Fibroblast of villous mesenchyme (primary cell): ENCODE measurements at regions not wholly inside any gene's neighbourhood (a gene's known extent, or its start where the extent isn't known, plus 50 kb on each side); places are given as distances from the start of the nearest gene placed in this dataset.

Experiments
- DNase-seq: peaks from one replicate; pipeline ENCODE4 v3.0.0-alpha.2; 2010; ENCODE audit warnings: low read depth
- H3K4me3 ChIP-seq: 2 replicates; pipeline ENCODE4 v1.5.1; 2011; ENCODE audit warnings: low read depth, mild to moderate bottlenecking, low read length
- CTCF ChIP-seq: IDR thresholded peaks from 2 replicates; pipeline ENCODE4 v1.5.1; 2012; ENCODE audit warnings: low read depth, mild to moderate bottlenecking, low read length; ENCODE audit not compliant: insufficient read depth

- DNase-seq: no peak
- H3K4me3 ChIP-seq: no peak overlapping the region
- no peak for TF ChIP-seq CTCF
Measured at GRCh38 chr15:87728998-87729397, 527.5 kb downstream of the NTRK3 start.

GRCh38 chr15:87727073-87727472 lies 529.5 kb downstream of the NTRK3 start:
- DNase-seq: no peak
- no peak for TF ChIP-seq CTCF
- H3K4me3 ChIP-seq: no peak overlapping the region

GRCh38 chr15:87724330-87724729 lies 532.2 kb downstream of the NTRK3 start:
- no peak for DNase-seq
- no peak for TF ChIP-seq CTCF
- no peak overlapping the region for H3K4me3 ChIP-seq

- H3K4me3 ChIP-seq: no peak overlapping the region
- DNase-seq: no peak
- TF ChIP-seq CTCF: no peak
Measured at GRCh38 chr15:87722941-87723691, 533.4 kb downstream of the NTRK3 start.

- TF ChIP-seq CTCF: no peak
- H3K4me3 ChIP-seq: no peak overlapping the region
- no peak for DNase-seq
Measured at GRCh38 chr15:87720235-87720634, 536.3 kb downstream of the NTRK3 start.

GRCh38 chr15:87716422-87716821 lies 540.1 kb downstream of the NTRK3 start:
- no peak for DNase-seq
- peak; percentile 2 for TF ChIP-seq CTCF
- no peak overlapping the region for H3K4me3 ChIP-seq

- DNase-seq: no peak
- no peak for TF ChIP-seq CTCF
- H3K4me3 ChIP-seq: no peak overlapping the region
Measured at GRCh38 chr15:87715252-87715651, 541.3 kb downstream of the NTRK3 start.
